ENCODE measurements at regions not wholly inside any gene's neighbourhood (a gene's known extent, or its start where the extent isn't known, plus 50 kb on each side); places are given as distances from the start of the nearest gene placed in this dataset.

- H3K9me3 ChIP-seq (replicated peaks in 1 of 3), result no peaks in the 10 kb centered on the region
- H3K36me3 ChIP-seq (replicated peaks in 1 of 2), result no peaks in the 10 kb centered on the region
- no peak overlapping the region for H3K4me3 ChIP-seq
- no peak for DNase-seq
- H3K4me1 ChIP-seq (replicated peaks in 1 of 2), result no peaks in the 10 kb centered on the region
- TF ChIP-seq, protein P1, sequence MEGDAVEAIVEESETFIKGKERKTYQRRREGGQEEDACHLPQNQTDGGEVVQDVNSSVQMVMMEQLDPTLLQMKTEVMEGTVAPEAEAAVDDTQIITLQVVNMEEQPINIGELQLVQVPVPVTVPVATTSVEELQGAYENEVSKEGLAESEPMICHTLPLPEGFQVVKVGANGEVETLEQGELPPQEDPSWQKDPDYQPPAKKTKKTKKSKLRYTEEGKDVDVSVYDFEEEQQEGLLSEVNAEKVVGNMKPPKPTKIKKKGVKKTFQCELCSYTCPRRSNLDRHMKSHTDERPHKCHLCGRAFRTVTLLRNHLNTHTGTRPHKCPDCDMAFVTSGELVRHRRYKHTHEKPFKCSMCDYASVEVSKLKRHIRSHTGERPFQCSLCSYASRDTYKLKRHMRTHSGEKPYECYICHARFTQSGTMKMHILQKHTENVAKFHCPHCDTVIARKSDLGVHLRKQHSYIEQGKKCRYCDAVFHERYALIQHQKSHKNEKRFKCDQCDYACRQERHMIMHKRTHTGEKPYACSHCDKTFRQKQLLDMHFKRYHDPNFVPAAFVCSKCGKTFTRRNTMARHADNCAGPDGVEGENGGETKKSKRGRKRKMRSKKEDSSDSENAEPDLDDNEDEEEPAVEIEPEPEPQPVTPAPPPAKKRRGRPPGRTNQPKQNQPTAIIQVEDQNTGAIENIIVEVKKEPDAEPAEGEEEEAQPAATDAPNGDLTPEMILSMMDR (IDR thresholded peaks at IDR 0.05), result no peak
- no peaks in the 10 kb centered on the region for H3K27me3 ChIP-seq
- no peak overlapping the region for H3K27ac ChIP-seq
- 57 to 73% (median 63%) methylated on average over 3 to 4 of the region's 4 CpGs for WGBS, 4 donors
- intact Hi-C loops (cut with DNase I), result no loop called here
Observed at GRCh38 chr6:68038815-68039408, 596.2 kb upstream of the ADGRB3 start.

- Histone ChIP-seq H3K9me3 (replicated peaks in 1 of 3) (no peaks in the 10 kb centered on the region), H3K4me3 (no peak overlapping the region), H3K36me3 (replicated peaks in 1 of 2) (no peaks in the 10 kb centered on the region), H3K27ac (no peak overlapping the region), H3K27me3 (no peaks in the 10 kb centered on the region), H3K4me1 (replicated peaks in 1 of 2) (no peaks in the 10 kb centered on the region)
- no peak for TF ChIP-seq POLR2A (IDR thresholded peaks at IDR 0.05)
- no peak for DNase-seq
- intact Hi-C loops (cut with DNase I), result no loop called here
- WGBS, 4 donors, result 68 to 79% (median 71%) methylated on average over 4 of the region's 4 CpGs
Observed at GRCh38 chr6:68032217-68032616, 602.9 kb upstream of the ADGRB3 start.

DNA sequence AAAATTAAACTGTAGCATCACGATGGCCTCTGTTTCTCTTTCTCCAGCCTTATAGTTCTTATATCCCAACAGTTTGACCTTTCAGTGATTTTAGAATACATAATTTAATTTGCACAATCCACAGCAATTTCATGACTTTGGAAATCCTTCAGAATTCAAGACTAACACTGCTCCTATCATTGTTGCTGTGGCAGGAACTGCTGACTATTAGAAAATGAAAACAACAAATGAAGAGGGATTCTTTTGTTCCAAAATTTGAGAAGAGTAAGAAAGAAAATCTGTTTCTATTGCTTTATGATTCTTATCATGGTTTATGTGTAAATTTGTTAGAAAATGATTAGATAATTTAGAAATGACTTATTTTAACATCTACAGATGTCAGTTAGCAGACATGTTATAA is 604.0 kb upstream of the ADGRB3 start:
- DNase-seq, result no peak
- Histone ChIP-seq H3K36me3 (replicated peaks in 1 of 2) (no peaks in the 10 kb centered on the region), H3K9me3 (replicated peaks in 1 of 3) (no peaks in the 10 kb centered on the region), H3K4me3 (no peak overlapping the region), H3K27ac (no peak overlapping the region), H3K27me3 (no peaks in the 10 kb centered on the region), H3K4me1 (replicated peaks in 1 of 2) (no peaks in the 10 kb centered on the region)
- TF ChIP-seq, protein P1 (IDR thresholded peaks at IDR 0.05), result no peak
- no peak for TF ChIP-seq POLR2A (IDR thresholded peaks at IDR 0.05)
- WGBS, 4 donors, result 67 to 84% (median 79%) methylated on average over 1 of the region's 1 CpG
- intact Hi-C loops (cut with DNase I), result no loop called here

DNA sequence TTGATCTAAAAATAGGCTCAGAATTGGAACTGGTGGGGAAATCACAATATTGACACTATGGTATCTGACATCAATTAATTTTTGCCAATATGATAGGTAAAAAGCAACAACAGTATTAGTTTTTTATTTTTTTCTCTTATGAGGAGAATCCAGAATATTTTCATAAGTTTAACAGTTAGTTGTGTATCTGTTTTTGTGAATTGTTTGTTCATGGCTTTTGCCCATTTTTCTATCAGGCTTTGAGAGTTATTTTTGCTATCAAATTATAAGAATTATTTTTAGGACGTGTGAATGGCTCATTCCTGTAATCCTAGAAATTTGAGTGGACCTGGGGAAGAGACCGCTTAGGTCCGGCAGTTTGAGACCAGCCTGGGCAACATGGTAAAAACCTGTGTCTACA is 608.6 kb upstream of the ADGRB3 start:
- Histone ChIP-seq H3K27me3 (no peaks in the 10 kb centered on the region), H3K36me3 (replicated peaks in 1 of 2) (no peaks in the 10 kb centered on the region), H3K4me3 (no peak overlapping the region), H3K9me3 (replicated peaks in 1 of 3) (peaks cover 0 to 3% (median 0%) of the 10 kb centered on the region in 3 donors), H3K4me1 (replicated peaks in 1 of 2) (no peaks in the 10 kb centered on the region), H3K27ac (no peak overlapping the region)
- intact Hi-C loops (cut with DNase I), result no loop called here
- no peak for DNase-seq
- TF ChIP-seq, protein P1 (IDR thresholded peaks at IDR 0.05), result no peak
- 75 to 82% (median 79%) methylated on average over 3 of the region's 3 CpGs for WGBS, 4 donors

- no peak overlapping the region for H3K4me3 ChIP-seq
- H3K9me3 ChIP-seq (replicated peaks in 1 of 3), result peaks cover 0 to 3% (median 0%) of the 10 kb centered on the region in 3 donors
- H3K27me3 ChIP-seq, result no peaks in the 10 kb centered on the region
- TF ChIP-seq POLR2A (IDR thresholded peaks at IDR 0.05), result no peak
- TF ChIP-seq, protein P1 (IDR thresholded peaks at IDR 0.05), result no peak
- DNase-seq, result no peak
- H3K4me1 ChIP-seq (replicated peaks in 1 of 2), result no peaks in the 10 kb centered on the region
- H3K27ac ChIP-seq, result no peak overlapping the region
- no peaks in the 10 kb centered on the region for H3K36me3 ChIP-seq (replicated peaks in 1 of 2)
- 44 to 75% (median 66%) methylated on average over 3 of the region's 3 CpGs for WGBS, 4 donors
- intact Hi-C loops (cut with DNase I), result no loop called here
Observed at GRCh38 chr6:68025764-68026163, 609.3 kb upstream of the ADGRB3 start.
